Endodermal cell (in vitro differentiated cells): ENCODE measurements at regions not wholly inside any gene's neighbourhood (a gene's known extent, or its start where the extent isn't known, plus 50 kb on each side); places are given as distances from the start of the nearest gene placed in this dataset.
A peak's percentile ranks its signal among the peaks of the same experiment; 100 is the strongest.

Source experiments
- DNase-seq: peaks from one replicate; pipeline ENCODE4 v3.0.0-alpha.2; 2017
- H3K27ac ChIP-seq: 2 replicates; pipeline ENCODE4 v1.5.1; 2013; ENCODE audit warnings: mild to moderate bottlenecking, low read depth, low read length, moderate library complexity
- H3K27me3 ChIP-seq: 2 replicates; pipeline ENCODE4 v1.6.1; 2013; ENCODE audit warnings: mild to moderate bottlenecking, low read length, moderate library complexity; ENCODE audit not compliant: insufficient read depth, control insufficient read depth, poor library complexity, severe bottlenecking
- H3K36me3 ChIP-seq: 2 replicates; pipeline ENCODE4 v1.7.0; 2013; ENCODE audit warnings: mild to moderate bottlenecking, low read length, moderate library complexity; ENCODE audit not compliant: control insufficient read depth, insufficient read depth
- H3K4me1 ChIP-seq: one replicate; pipeline ENCODE4 v1.7.0; 2013; ENCODE audit warnings: low read length; ENCODE audit not compliant: control insufficient read depth, insufficient read depth
- H3K4me3 ChIP-seq: 2 replicates; pipeline ENCODE4 v1.5.1; 2013; ENCODE audit warnings: mild to moderate bottlenecking, low read length, moderate library complexity
- H3K9ac ChIP-seq: 2 replicates; pipeline ENCODE4 v1.6.1; 2013; ENCODE audit warnings: mild to moderate bottlenecking, low read length, moderate library complexity; ENCODE audit not compliant: poor library complexity, severe bottlenecking; ENCODE audit errors: extremely low read depth
- H3K9me3 ChIP-seq: 2 replicates; pipeline ENCODE4 v1.6.1; 2013; ENCODE audit warnings: mild to moderate bottlenecking, low read length, moderate library complexity; ENCODE audit not compliant: control insufficient read depth
- H3K27ac Mint-ChIP-seq: 2 replicates; pipeline ENCODE4 v1.8.0; 2020; ENCODE audit warnings: mixed read lengths
- H3K27me3 Mint-ChIP-seq: 2 replicates; pipeline ENCODE4 v1.8.0; 2021; ENCODE audit warnings: mild to moderate bottlenecking, mixed read lengths; ENCODE audit not compliant: insufficient read depth
- H3K36me3 Mint-ChIP-seq: 2 replicates; pipeline ENCODE4 v1.8.0; 2020; ENCODE audit warnings: low read depth, mixed read lengths
- H3K4me1 Mint-ChIP-seq: 2 replicates; pipeline ENCODE4 v1.8.0; 2020; ENCODE audit warnings: mixed read lengths
- H3K4me3 Mint-ChIP-seq: 2 replicates; pipeline ENCODE4 v1.8.0; 2020; ENCODE audit warnings: mild to moderate bottlenecking, moderate library complexity, mixed read lengths
- H3K9me3 Mint-ChIP-seq: 2 replicates; pipeline ENCODE4 v1.8.0; 2020; ENCODE audit warnings: mild to moderate bottlenecking, mixed read lengths
- CTCF ChIP-seq: fragments of 200-600 bp; sonication (generic); conservative IDR thresholded peaks from 2 replicates; pipeline ENCODE4 v1.5.0; 2021; ENCODE audit warnings: antibody characterized with exemption, mild to moderate bottlenecking
- WGBS, 2 experiments: methylation state at CpG; one replicate each; pipeline versions ENCODE4 v1.1.5 to v1.1.7; 2013; ENCODE audit warnings: missing lambda C conversion rate in 2 of 2, mixed read lengths in 1 of 2; ENCODE audit not compliant: insufficient coverage in 1 of 2, insufficient read length in 1 of 2; 5-methylcytosine and 5-hydroxymethylcytosine counted together

- H3K4me1 ChIP-seq, result no peaks in the 10 kb centered on the region
- no peaks in the 10 kb centered on the region for H3K27me3 ChIP-seq
- no peaks in the 10 kb centered on the region for H3K36me3 ChIP-seq
- no peak overlapping the region for H3K4me3 Mint-ChIP-seq
- no peaks in the 10 kb centered on the region for H3K4me1 Mint-ChIP-seq
- 78% methylated on average over 2 of the region's 2 CpGs; no CpG with 5 or more reads in 1 of the 2 experiments for WGBS, 2 experiments
- no peak overlapping the region for H3K27ac Mint-ChIP-seq
- DNase-seq, result peak; percentile 64
- no peak overlapping the region for H3K27ac ChIP-seq
- no peaks in the 10 kb centered on the region for H3K9me3 ChIP-seq
- TF ChIP-seq CTCF, result peak; percentile 80
- no peaks in the 10 kb centered on the region for H3K36me3 Mint-ChIP-seq
- H3K9me3 Mint-ChIP-seq, result peaks cover 1% of the 10 kb centered on the region
- no peak overlapping the region for H3K9ac ChIP-seq
- H3K27me3 Mint-ChIP-seq, result no peaks in the 10 kb centered on the region
- H3K4me3 ChIP-seq, result no peak overlapping the region
These were observed 1617.1 kb downstream of the PCDH9 start for GRCh38 chr13:65613004-65613403.

- H3K4me1 Mint-ChIP-seq, result no peaks in the 10 kb centered on the region
- Histone ChIP-seq H3K9me3 (no peaks in the 10 kb centered on the region), H3K4me3 (no peak overlapping the region), H3K4me1 (no peaks in the 10 kb centered on the region), H3K9ac (no peak overlapping the region), H3K27me3 (no peaks in the 10 kb centered on the region), H3K36me3 (no peaks in the 10 kb centered on the region), H3K27ac (no peak overlapping the region)
- no peak for TF ChIP-seq CTCF
- no peak overlapping the region for H3K4me3 Mint-ChIP-seq
- WGBS, 2 experiments, result 88 to 100% methylated on average over 1 to 2 of the region's 2 CpGs
- peaks cover 6% of the 10 kb centered on the region for H3K27me3 Mint-ChIP-seq
- no peaks in the 10 kb centered on the region for H3K36me3 Mint-ChIP-seq
- no peak overlapping the region for H3K27ac Mint-ChIP-seq
- H3K9me3 Mint-ChIP-seq, result peaks cover 1% of the 10 kb centered on the region
- no peak for DNase-seq
These were observed 1620.8 kb downstream of the PCDH9 start for GRCh38 chr13:65609350-65609749.

- H3K27me3 Mint-ChIP-seq, result peaks cover 24% of the 10 kb centered on the region
- H3K4me1 Mint-ChIP-seq, result no peaks in the 10 kb centered on the region
- H3K9me3 Mint-ChIP-seq, result peaks cover 2% of the 10 kb centered on the region
- no peak overlapping the region for H3K27ac Mint-ChIP-seq
- H3K9ac ChIP-seq, result no peak overlapping the region
- no peak overlapping the region for H3K27ac ChIP-seq
- no peaks in the 10 kb centered on the region for H3K4me1 ChIP-seq
- peaks cover 4% of the 10 kb centered on the region for H3K27me3 ChIP-seq
- no peak for TF ChIP-seq CTCF
- no peaks in the 10 kb centered on the region for H3K36me3 Mint-ChIP-seq
- no peak overlapping the region for H3K4me3 Mint-ChIP-seq
- no peaks in the 10 kb centered on the region for H3K36me3 ChIP-seq
- 100% methylated on average over 2 of the region's 2 CpGs; no CpG with 5 or more reads in 1 of the 2 experiments for WGBS, 2 experiments
- H3K9me3 ChIP-seq, result peaks cover 9% of the 10 kb centered on the region
- no peak overlapping the region for H3K4me3 ChIP-seq
- no peak for DNase-seq
These were observed 1623.5 kb downstream of the PCDH9 start for GRCh38 chr13:65606622-65607021.
